ENCODE measurements at regions not wholly inside any gene's neighbourhood (a gene's known extent, or its start where the extent isn't known, plus 50 kb on each side); places are given as distances from the start of the nearest gene placed in this dataset.

DNA sequence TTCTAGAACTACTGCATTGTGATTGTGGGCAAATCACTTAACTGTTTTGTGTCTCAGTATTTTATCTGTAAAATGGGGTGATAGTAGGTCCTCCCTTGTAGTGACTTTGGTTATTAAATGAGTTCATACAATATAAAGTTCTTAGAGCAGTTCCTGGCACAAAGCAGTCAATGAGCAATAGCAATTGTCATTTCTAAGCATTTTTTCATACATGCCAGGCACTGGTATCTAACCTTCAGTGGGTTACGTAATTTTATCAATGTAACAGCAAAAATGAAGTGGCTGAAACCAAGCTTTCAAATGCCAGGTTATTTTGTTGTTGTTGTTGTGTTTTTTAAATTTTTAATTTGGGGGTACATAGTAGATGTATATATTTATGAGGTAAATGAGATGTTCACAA is 401.9 kb downstream of the MEIS1 start:
- TF ChIP-seq, protein P1, sequence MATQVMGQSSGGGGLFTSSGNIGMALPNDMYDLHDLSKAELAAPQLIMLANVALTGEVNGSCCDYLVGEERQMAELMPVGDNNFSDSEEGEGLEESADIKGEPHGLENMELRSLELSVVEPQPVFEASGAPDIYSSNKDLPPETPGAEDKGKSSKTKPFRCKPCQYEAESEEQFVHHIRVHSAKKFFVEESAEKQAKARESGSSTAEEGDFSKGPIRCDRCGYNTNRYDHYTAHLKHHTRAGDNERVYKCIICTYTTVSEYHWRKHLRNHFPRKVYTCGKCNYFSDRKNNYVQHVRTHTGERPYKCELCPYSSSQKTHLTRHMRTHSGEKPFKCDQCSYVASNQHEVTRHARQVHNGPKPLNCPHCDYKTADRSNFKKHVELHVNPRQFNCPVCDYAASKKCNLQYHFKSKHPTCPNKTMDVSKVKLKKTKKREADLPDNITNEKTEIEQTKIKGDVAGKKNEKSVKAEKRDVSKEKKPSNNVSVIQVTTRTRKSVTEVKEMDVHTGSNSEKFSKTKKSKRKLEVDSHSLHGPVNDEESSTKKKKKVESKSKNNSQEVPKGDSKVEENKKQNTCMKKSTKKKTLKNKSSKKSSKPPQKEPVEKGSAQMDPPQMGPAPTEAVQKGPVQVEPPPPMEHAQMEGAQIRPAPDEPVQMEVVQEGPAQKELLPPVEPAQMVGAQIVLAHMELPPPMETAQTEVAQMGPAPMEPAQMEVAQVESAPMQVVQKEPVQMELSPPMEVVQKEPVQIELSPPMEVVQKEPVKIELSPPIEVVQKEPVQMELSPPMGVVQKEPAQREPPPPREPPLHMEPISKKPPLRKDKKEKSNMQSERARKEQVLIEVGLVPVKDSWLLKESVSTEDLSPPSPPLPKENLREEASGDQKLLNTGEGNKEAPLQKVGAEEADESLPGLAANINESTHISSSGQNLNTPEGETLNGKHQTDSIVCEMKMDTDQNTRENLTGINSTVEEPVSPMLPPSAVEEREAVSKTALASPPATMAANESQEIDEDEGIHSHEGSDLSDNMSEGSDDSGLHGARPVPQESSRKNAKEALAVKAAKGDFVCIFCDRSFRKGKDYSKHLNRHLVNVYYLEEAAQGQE (IDR thresholded peaks at IDR 0.05; ENCODE audit: insufficient replicate concordance, low read depth), result no peak
- TF ChIP-seq, protein P2, sequence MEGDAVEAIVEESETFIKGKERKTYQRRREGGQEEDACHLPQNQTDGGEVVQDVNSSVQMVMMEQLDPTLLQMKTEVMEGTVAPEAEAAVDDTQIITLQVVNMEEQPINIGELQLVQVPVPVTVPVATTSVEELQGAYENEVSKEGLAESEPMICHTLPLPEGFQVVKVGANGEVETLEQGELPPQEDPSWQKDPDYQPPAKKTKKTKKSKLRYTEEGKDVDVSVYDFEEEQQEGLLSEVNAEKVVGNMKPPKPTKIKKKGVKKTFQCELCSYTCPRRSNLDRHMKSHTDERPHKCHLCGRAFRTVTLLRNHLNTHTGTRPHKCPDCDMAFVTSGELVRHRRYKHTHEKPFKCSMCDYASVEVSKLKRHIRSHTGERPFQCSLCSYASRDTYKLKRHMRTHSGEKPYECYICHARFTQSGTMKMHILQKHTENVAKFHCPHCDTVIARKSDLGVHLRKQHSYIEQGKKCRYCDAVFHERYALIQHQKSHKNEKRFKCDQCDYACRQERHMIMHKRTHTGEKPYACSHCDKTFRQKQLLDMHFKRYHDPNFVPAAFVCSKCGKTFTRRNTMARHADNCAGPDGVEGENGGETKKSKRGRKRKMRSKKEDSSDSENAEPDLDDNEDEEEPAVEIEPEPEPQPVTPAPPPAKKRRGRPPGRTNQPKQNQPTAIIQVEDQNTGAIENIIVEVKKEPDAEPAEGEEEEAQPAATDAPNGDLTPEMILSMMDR (IDR thresholded peaks at IDR 0.05; ENCODE audit: insufficient read depth, low read length), result no peak
- no peak for TF ChIP-seq POLR2AphosphoS5 (IDR thresholded peaks at IDR 0.05; ENCODE audit: low read depth)
- no peak for TF ChIP-seq GABPA (IDR thresholded peaks at IDR 0.05; ENCODE audit: low read depth)
- TF ChIP-seq SPI1 (IDR thresholded peaks at IDR 0.05; ENCODE audit: borderline replicate concordance, low read depth), result no peak
